Hepatic stellate cell (primary cell): ENCODE measurements at regions not wholly inside any gene's neighbourhood (a gene's known extent, or its start where the extent isn't known, plus 50 kb on each side); places are given as distances from the start of the nearest gene placed in this dataset.
"Not testable (repeated sequence)": the region's sequence is repeated elsewhere in the genome, so short reads cannot be mapped to it uniquely, and the experiment has no call there.

Experiments used
- DNase-seq: peaks from one replicate; pipeline ENCODE4 v3.0.0; 2011; ENCODE audit warnings: low spot score

DNA sequence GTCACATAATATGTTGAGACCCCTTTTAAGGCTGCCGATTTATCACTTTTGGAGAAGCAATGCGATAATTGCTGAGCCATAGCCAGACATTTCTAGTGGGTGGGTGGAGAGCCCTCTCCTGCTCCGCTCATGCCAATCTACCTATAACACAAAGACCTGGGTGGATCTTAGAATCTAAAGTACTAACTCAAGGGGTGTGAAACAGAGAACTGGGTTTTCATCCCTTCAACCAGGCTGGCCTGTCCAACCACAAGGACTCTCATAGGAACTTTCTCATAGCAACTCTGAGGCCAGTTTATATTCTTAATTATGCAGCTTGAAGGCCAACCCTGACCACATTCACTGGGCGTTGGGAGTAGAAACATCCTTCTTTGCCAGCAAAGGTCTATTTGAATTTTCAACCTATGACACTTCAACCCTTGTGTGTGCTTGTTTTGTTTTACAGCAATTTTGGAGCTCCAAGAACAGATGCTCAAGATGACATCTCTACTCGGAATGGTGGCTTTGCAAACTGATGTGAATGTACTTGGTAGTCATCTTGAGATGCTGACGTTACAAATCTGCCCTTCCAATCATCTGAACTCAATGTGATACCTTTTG lies 1198.2 kb upstream of the AUTS2 start:
- DNase-seq, result no peak

GRCh38 chr7:68400783-68401182 lies 1197.5 kb upstream of the AUTS2 start:
- DNase-seq, result no peak

- no peak for DNase-seq
These were observed 1197.0 kb upstream of the AUTS2 start for GRCh38 chr7:68401313-68401712.

- DNase-seq, result no peak
These were observed 1191.8 kb upstream of the AUTS2 start for GRCh38 chr7:68406480-68406879.

- no peak for DNase-seq
These were observed 1190.8 kb upstream of the AUTS2 start for GRCh38 chr7:68407460-68407859.

GRCh38 chr7:68408873-68409272 lies 1189.4 kb upstream of the AUTS2 start:
- DNase-seq, result no peak

DNA sequence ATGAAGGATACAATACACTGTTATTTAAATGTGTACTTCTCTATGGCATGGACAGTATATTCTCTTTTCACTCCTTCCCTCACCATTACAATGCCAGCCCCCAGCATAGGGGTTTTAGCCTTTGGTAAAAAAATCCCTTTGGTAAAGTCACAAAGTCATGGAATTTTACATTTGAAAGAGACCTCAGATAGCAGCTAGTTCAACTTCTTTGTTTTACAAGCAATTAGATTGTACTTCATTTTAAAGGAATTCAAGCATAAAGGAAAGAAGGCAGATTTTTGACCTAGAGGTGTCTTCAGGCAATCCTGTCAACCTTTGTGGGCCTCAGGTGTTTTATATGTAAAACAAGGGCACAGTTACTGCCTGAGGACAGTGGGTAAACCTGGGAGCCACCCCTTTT lies 1188.4 kb upstream of the AUTS2 start:
- no peak for DNase-seq

DNA sequence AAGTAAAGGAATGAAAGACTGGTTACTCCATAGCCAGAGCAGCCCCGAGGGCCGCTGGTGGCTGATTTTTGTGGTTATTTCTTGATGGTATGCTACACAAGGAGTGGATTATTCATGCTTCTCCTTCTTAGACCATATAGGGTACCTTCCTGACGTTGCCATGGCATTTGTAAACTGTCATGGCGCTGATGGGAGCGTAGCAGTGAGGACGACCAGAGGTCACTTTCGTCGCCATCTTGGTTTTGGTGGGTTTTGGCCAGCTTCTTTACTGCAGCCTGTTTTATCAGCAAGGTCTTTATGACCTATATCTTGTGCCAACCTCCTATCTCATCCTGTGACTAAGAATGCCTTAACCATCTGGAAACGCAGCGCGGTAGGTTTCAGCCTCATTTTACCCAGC lies 1187.6 kb upstream of the AUTS2 start:
- DNase-seq, result not testable (repeated sequence)

GRCh38 chr7:68411742-68412141 lies 1186.5 kb upstream of the AUTS2 start:
- DNase-seq, result no peak

- no peak for DNase-seq
These were observed 1183.4 kb upstream of the AUTS2 start for GRCh38 chr7:68414631-68415425.

DNA sequence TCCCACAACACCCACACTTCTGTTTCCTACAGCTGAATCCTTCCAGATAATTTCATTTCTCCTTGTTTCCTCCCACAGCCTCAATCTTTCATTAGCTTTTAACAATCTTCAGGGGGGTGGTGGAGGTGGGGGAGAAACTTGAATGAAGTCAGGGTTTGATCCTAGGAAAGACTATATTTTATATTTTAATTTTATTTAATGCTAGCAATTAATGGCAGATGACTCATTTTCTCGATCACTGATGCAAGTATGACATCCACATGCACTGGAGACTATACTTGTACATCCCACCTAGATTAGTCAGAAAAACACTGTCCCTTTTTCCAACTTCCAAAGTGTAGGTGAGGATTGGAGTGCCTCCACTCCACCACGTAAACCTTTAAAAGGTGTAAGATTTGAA lies 1181.3 kb upstream of the AUTS2 start:
- no peak for DNase-seq

DNA sequence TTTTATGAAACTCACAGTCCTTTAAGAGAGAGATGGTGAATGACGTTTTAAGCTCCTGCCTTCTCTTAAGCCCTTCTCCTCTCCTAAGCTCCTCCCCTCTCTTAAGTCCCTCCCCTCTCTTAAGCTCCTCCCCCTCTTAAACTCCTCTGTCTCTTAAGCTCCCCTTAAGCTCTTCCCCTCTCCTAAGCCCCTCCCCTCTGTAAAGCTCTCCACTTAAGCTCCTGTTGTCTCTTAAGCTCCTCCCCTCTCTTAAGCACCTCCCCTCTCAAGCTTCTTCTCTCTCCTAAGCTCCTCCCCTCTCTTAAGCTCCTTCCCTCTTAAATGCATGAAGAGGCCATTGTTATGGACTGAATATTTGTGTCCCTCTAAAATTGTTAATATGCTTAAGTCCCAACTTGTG lies 1180.6 kb upstream of the AUTS2 start:
- no peak for DNase-seq

DNA sequence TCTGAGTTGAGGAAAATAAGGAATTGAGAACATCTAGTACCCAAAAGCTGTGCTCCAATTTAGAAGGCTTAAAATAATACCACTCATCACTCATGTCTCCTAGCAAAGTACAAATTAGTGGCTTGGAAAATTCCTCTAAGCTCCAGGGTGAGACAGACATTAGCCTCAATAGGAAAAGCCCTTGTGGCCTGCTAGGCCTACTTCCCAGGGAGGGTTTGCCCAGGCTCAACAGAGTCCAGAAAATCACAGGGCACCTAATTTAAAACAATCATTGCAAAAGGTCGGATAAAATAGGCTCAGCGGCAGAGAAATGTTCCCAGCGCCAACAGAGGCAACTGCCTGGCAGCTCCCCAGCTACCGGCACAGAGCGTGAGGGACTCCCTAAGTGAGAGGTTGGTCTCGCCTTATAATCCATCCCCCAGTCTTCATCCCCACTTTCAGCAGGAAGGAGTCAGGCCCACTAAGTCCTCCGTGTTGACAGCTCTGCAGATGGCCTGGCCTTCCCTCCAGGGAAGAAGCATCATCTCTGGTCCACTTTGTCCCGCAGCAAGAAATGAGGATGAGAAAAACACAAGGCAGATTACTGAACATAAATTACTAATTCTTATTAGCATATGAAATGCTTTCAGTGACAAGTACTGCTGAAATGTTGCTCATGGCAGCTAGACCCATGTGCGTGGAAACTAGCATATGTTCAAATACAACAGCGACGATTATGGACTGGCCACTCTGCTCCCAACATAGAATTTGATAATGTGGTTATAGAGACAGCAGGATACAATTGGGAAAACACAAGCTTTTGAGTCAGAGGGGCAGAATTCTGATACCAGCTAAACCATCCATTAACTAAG lies 1177.7 kb upstream of the AUTS2 start:
- DNase-seq, result no peak

DNA sequence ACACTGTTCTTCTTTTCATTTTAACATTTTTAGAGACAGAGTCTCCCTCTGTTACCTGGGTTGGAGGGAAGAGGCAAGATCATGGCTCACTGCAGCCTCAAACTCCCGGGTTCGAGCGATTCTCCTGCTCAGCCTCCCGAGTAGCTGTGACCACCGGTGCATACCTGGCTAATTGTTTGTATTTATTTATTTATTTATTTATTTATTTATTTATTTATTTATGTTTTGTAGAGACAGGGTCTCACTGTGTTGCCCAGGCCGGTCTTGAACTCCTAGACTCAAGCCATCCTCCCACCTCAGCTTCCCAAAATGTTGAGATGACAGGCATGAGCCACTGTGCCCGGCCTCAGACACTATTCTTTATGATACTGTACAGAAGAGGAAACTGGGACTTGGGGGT lies 1176.6 kb upstream of the AUTS2 start:
- no peak for DNase-seq

- no peak for DNase-seq
These were observed 1176.0 kb upstream of the AUTS2 start for GRCh38 chr7:68422281-68422680.

DNA sequence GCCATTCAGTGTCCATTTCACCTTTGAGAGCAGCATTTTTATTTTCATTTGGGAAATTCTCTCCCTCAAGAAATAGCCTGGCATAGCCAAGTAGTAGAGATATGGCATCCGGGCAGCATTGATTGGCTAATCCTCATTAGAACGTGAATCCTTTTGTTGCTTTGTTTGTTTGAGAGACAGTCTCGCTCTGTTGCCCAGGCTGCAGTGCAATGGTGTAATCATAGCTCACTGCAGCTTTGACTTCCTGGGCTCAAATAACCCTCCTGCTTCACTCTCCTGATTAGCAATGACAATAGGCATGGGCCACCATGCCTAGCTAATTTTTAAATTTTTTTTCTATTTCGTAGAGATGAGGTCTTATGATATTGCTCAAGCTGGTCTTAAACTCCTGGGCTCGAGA lies 1174.9 kb upstream of the AUTS2 start:
- DNase-seq, result no peak

DNA sequence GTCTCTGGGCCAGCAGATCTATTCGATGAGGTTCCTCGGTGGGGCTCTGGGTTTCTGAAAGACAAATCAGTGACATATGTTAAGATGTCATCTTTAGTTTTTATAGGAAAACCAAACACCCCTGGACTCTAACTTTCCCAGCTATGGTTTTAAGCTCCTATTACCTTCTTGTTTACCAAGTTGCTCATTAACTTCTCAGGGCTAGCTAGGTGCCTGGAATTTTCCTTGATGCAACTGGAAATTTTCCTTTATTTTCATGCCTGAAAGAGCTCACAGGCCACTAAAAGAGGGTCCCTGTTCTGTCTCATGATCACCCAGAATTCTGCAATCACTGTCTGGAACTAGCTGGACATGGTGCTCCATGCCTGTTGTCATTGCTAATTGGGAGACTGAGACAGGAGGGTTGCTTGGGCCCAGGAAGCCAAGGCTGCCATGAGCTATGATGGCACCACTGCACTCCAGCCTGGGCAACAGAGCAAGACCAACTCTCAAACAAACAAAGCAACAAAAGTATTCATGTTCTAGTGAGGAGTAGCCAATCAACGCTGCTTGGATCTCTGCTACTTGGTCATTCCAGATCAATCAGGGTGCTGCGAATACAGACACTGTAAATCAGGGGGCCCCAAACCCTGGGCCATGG lies 1173.5 kb upstream of the AUTS2 start:
- no peak for DNase-seq

- DNase-seq, result no peak
These were observed 1172.9 kb upstream of the AUTS2 start for GRCh38 chr7:68425377-68425776.

- no peak for DNase-seq
These were observed 1168.7 kb upstream of the AUTS2 start for GRCh38 chr7:68429411-68430117.

DNA sequence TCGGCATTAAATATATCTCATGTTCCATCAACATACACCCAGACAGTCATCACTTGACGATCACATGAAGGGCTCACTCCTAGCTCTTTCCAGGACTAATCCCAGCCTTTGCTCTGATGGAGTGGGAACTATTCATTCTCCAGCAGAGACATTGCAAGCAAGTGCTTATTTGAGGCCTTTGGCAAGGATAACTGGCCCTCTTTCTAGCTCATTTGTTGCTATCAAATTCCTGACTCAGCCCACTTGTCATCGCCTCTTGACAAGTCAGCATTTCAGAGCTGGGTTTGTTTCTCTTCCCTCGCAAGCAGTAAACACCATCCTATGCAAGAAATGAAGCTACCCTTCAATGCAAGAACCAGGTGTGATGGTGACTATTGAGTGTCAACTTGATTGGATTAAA lies 1165.7 kb upstream of the AUTS2 start:
- no peak for DNase-seq

- no peak for DNase-seq
These were observed 1164.7 kb upstream of the AUTS2 start for GRCh38 chr7:68433462-68434070.
